ENCODE measurements at regions not wholly inside any gene's neighbourhood (a gene's known extent, or its start where the extent isn't known, plus 50 kb on each side); places are given as distances from the start of the nearest gene placed in this dataset.
A peak's percentile ranks its signal among the peaks of the same experiment; 100 is the strongest.
"Not testable (repeated sequence)": the region's sequence is repeated elsewhere in the genome, so short reads cannot be mapped to it uniquely, and the experiment has no call there.

DNA sequence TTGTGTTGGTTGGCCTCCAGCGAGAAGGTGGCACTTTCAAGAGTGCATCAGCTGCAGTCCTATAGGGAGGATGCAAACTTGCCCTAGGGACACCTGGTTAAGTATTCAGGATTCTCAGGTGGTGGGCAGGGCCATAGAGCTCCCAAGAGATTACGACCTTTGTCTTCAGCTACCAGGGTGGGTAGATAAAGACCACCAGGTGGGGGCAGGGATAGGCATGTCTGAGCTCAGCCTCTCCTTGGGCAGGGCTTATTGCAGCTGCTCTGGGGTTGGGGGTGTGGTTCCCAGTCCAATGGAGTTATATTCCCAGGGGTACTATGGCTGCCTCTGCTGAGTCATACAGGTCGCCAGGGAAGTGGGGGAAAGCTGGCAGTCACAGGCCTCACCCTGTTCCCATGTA is 214.2 kb upstream of the OLFM3 start:
- H3K36me3 Mint-ChIP-seq (ENCODE audit: low read depth); intact Hi-C loops (cut with DNase I, micrococcal nuclease); DNase-seq; H3K9me3 Mint-ChIP-seq (ENCODE audit: low read depth); H3K4me1 Mint-ChIP-seq; H3K27ac Mint-ChIP-seq; POLR2A ChIA-PET; H3K4me3 Mint-ChIP-seq; H3K27me3 Mint-ChIP-seq; ATAC-seq: not testable (repeated sequence)
- CTCF ChIA-PET: interaction anchor here (0.6 kb wide), 1 partner anchor 64 kb away, joined by 3 read pairs; no protein-coding TSS in a partner anchor

DNA sequence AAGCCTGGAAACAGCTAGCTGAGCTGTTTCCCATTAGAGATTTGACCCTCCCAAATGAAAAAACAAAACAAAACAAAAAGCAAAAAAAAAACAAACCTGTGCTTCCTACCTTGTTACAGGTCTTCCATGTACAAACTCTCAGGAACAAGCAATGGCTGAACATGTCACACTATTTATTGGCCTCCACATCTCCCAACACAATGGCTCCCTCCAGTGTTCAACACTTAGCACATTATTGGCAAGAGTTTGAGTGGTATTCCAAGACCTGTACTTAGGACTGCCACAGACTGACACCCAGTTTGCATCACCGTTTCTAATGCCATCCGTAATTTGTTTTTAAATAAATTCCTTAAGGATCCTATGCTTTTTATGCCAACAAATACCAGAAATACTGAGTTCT is 195.0 kb upstream of the OLFM3 start:
- CTCF ChIA-PET: no interaction called here
- DNase-seq (peak; percentile 7), ATAC-seq (no peak)
- Mint-ChIP-seq H3K9me3 (ENCODE audit: low read depth) (no peaks in the 10 kb centered on the region), H3K4me1 (no peaks in the 10 kb centered on the region), H3K27ac (no peak overlapping the region), H3K36me3 (ENCODE audit: low read depth) (no peaks in the 10 kb centered on the region), H3K27me3 (no peaks in the 10 kb centered on the region), H3K4me3 (no peak overlapping the region)
- intact Hi-C loops (cut with DNase I, micrococcal nuclease): no loop called here
- POLR2A ChIA-PET: no interaction called here

DNA sequence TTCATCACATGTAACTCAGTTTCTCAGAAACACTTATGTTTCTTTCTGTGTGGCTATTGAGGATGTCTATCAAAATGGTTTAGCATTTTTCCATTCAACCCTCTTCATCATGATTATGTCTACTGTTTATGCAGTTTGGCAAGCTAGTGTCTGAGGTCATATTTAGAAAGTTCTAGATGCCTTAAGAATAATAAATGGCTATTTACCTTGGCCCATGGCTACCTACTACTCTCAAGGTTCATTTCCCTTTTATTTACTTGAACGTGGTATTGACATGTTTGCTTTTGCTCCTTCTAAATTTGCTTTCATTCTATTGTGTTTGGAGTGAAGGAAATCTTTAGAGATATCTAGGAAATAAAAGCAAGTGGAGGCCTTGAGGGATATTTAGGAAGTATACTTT is 193.7 kb upstream of the OLFM3 start:
- Mint-ChIP-seq H3K27me3 (no peaks in the 10 kb centered on the region), H3K4me1 (no peaks in the 10 kb centered on the region), H3K36me3 (ENCODE audit: low read depth) (no peaks in the 10 kb centered on the region), H3K4me3 (no peak overlapping the region), H3K9me3 (ENCODE audit: low read depth) (no peaks in the 10 kb centered on the region), H3K27ac (no peak overlapping the region)
- intact Hi-C loops (cut with DNase I, micrococcal nuclease): no loop called here
- DNase-seq (no peak), ATAC-seq (no peak)
- CTCF ChIA-PET: no interaction called here
- POLR2A ChIA-PET: no interaction called here

DNA sequence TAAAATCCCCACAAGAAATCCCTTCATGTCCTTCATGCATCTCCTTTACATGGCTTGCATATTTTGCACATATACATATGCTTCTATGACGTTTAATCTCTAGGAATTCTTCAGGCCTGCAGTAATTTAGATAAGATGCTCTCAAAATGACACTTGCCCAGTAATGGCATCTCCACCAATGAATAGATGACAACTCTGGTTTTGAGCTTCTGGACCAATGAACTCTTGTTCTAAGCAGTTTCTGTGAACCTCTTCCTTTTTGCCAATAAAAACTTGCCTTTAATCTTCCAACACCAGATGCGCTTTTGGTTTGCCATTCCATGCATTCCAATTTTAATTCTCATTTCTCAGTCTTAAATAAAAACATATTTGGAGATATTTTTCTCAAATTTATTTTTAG is 189.8 kb upstream of the OLFM3 start:
- Mint-ChIP-seq H3K4me3 (no peak overlapping the region), H3K9me3 (ENCODE audit: low read depth) (no peaks in the 10 kb centered on the region)

DNA sequence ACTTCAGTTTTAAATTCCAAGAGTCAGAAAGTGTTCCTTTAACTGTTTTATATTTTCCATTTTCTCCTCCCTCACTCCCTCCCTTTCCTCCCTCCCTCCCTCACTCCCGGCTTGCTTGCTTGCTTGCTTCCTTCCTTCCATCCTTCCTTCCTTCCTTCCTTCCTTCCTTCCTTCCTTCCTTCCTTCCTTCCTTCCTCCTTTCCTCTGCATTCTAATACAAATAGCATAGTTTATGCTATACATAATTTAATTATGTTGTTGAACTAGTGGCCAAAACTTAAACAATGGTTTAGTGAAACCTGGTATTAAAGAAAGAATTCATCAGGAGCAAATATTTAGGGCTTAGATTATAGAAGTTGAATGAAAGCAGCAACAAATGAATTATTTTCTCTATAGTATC is 188.5 kb upstream of the OLFM3 start:
- CTCF ChIA-PET: no interaction called here
- ATAC-seq (no peak), DNase-seq (no peak)
- intact Hi-C loops (cut with DNase I, micrococcal nuclease): loop anchor here in 1 of 2 experiments (10.0 kb wide), 1 partner anchor 660 kb away; no protein-coding TSS in a partner anchor
- H3K36me3 Mint-ChIP-seq (ENCODE audit: low read depth): no peaks in the 10 kb centered on the region
- H3K27ac Mint-ChIP-seq: no peak overlapping the region
- H3K9me3 Mint-ChIP-seq (ENCODE audit: low read depth): no peaks in the 10 kb centered on the region
- H3K4me3 Mint-ChIP-seq: no peak overlapping the region
- POLR2A ChIA-PET: no interaction called here
- no peaks in the 10 kb centered on the region for H3K4me1 Mint-ChIP-seq
- H3K27me3 Mint-ChIP-seq: no peaks in the 10 kb centered on the region

More for the DNA sequence above, 189.8 kb upstream of the OLFM3 start:
- ATAC-seq: no peak
- ChIA-PET POLR2A (no interaction called here), CTCF (no interaction called here)
- no peak for DNase-seq
- no peak overlapping the region for H3K27ac Mint-ChIP-seq
- no peaks in the 10 kb centered on the region for H3K4me1 Mint-ChIP-seq
- no peaks in the 10 kb centered on the region for H3K36me3 Mint-ChIP-seq (ENCODE audit: low read depth)
- intact Hi-C loops (cut with DNase I, micrococcal nuclease): loop anchor here in 1 of 2 experiments (10.0 kb wide), 1 partner anchor 662 kb away; no protein-coding TSS in a partner anchor
- H3K27me3 Mint-ChIP-seq: no peaks in the 10 kb centered on the region

DNA sequence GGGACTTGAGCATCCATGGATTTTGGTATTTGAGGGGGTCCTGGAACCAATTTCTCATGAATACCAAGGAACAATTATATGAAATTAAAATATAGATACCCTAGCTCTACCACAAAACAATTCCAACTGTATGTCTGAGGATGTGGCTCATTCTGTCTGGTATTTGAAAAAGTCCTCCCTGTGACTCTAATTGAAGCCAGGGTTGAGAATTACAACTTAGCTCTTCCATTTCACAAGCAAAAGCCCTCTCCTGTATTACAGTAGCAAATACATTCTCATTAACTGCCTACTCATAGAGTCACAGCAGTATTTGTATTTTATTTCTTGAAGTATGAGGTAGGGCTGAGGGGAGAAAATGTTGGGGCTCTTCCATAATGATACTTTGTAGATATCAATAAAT is 187.8 kb upstream of the OLFM3 start:
- H3K27ac Mint-ChIP-seq: no peak overlapping the region
- H3K4me1 Mint-ChIP-seq: no peaks in the 10 kb centered on the region
- H3K27me3 Mint-ChIP-seq: no peaks in the 10 kb centered on the region
- no peaks in the 10 kb centered on the region for H3K9me3 Mint-ChIP-seq (ENCODE audit: low read depth)
- ATAC-seq: no peak
- intact Hi-C loops (cut with DNase I, micrococcal nuclease): loop anchor here in 1 of 2 experiments (10.0 kb wide), 1 partner anchor 660 kb away; no protein-coding TSS in a partner anchor
- POLR2A ChIA-PET: no interaction called here
- CTCF ChIA-PET: no interaction called here
- no peaks in the 10 kb centered on the region for H3K36me3 Mint-ChIP-seq (ENCODE audit: low read depth)
- DNase-seq: no peak
- H3K4me3 Mint-ChIP-seq: no peak overlapping the region

DNA sequence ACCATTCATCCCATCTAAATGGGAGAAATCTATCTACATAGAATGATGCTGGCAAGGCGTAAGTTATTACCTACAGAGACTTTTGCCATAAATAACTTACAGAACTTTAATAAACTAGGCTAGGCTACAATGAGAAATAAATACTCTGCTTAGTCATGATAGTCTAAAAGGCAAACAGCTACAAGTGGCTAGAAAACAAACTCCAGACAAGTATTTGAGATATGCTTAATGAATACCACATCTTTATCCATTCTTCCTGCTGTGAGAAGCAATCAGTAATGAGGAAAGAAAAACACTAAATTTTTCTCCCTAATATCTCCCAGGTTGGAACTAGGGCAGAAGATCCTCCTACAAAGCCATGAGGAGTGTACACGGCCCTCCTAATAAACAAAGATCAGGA is 187.0 kb upstream of the OLFM3 start:
- intact Hi-C loops (cut with DNase I, micrococcal nuclease): loop anchor here in 1 of 2 experiments (10.0 kb wide), 1 partner anchor 659 kb away; no protein-coding TSS in a partner anchor
- H3K4me1 Mint-ChIP-seq: no peaks in the 10 kb centered on the region
- H3K4me3 Mint-ChIP-seq: no peak overlapping the region
- no peaks in the 10 kb centered on the region for H3K36me3 Mint-ChIP-seq (ENCODE audit: low read depth)
- H3K9me3 Mint-ChIP-seq (ENCODE audit: low read depth): no peaks in the 10 kb centered on the region
- ATAC-seq (no peak), DNase-seq (no peak)
- CTCF ChIA-PET: no interaction called here
- no peaks in the 10 kb centered on the region for H3K27me3 Mint-ChIP-seq
- no peak overlapping the region for H3K27ac Mint-ChIP-seq
- POLR2A ChIA-PET: no interaction called here

DNA sequence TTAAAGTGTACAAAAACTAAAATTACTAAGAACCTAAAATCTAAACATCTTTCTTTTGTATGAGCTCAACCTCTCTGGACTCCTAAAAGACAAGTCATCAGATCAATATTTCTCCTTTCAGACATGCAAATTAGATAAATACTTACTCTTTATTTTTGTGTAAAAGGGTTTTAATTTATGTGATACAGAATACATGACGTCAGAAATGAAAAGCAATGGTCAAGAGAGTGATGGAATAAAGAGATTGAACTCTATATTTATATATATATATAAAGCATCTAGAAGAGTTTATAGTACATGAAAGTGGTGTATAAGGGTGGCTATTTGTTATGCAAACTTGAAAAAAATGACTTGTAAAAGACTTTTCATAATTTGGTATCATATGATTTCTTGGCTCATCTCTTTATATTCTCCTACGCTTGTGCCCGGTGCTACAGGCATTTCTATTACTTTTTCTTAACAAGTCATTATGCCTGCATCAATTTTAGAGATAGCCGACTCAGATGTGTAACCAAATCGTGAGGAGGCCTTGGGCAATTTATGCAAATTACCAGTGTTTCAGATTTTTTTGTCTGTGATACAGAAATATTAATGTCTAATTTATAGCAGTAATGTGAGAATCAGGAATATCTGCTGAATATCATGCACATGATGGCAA is 186.0 kb upstream of the OLFM3 start:
- Mint-ChIP-seq H3K4me3 (no peak overlapping the region), H3K36me3 (ENCODE audit: low read depth) (no peaks in the 10 kb centered on the region), H3K4me1 (no peaks in the 10 kb centered on the region), H3K27ac (no peak overlapping the region), H3K27me3 (no peaks in the 10 kb centered on the region), H3K9me3 (ENCODE audit: low read depth) (no peaks in the 10 kb centered on the region)
- ChIA-PET CTCF (no interaction called here), POLR2A (no interaction called here)
- no peak for DNase-seq
- intact Hi-C loops (cut with DNase I, micrococcal nuclease): loop anchor here in 1 of 2 experiments (10.0 kb wide), 1 partner anchor 658 kb away; no protein-coding TSS in a partner anchor
- ATAC-seq: no peak

DNA sequence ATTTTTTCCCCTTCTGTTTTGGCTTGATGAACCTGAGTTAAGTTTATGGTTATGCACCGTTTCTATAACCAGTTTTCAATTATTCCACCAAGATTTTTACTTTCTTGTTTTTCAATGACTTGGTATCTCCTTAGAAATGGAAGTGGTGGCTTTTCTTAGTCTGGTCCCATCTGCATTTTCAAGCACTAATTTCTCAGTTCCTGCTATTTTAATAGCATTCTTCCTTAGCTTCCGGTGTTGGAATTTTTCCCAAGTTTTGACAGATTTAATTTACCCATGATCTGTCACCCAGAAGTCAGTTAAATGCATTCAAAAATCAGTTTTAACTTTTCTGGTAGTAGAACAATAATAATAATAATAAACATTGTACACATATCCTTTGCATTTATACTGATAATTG is 184.6 kb upstream of the OLFM3 start:
- intact Hi-C loops (cut with DNase I, micrococcal nuclease): loop anchor here in 1 of 2 experiments (10.0 kb wide), 1 partner anchor 657 kb away; no protein-coding TSS in a partner anchor
- ChIA-PET POLR2A (no interaction called here), CTCF (interaction anchor here (0.6 kb wide), 1 partner anchor 42 kb away, joined by 3 read pairs; no protein-coding TSS in a partner anchor)
- no peak overlapping the region for H3K27ac Mint-ChIP-seq
- no peaks in the 10 kb centered on the region for H3K9me3 Mint-ChIP-seq (ENCODE audit: low read depth)
- no peaks in the 10 kb centered on the region for H3K27me3 Mint-ChIP-seq
- H3K36me3 Mint-ChIP-seq (ENCODE audit: low read depth): no peaks in the 10 kb centered on the region
- no peaks in the 10 kb centered on the region for H3K4me1 Mint-ChIP-seq
- ATAC-seq (no peak), DNase-seq (no peak)
- H3K4me3 Mint-ChIP-seq: no peak overlapping the region

DNA sequence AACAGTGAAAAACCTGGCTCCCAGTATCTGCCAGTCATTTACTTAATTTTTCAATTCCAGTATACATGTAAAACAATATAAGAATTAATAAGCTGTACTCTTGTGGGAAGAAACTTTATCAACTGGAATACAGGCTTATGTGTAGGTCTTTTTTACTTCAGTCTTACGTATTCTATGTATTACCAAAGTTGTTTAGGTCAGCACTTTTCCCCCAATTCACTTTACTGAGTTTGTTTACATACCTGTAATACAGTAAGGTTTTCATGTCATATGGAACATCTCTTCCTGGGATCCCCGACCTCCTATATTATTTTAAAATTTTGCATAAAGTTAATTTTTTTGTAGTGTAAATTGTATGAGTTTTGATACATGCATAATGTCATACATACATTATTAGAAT is 181.8 kb upstream of the OLFM3 start:
- DNase-seq (no peak), ATAC-seq (no peak)
- no peaks in the 10 kb centered on the region for H3K9me3 Mint-ChIP-seq (ENCODE audit: low read depth)
- no peak overlapping the region for H3K27ac Mint-ChIP-seq
- ChIA-PET POLR2A (no interaction called here), CTCF (no interaction called here)
- no peaks in the 10 kb centered on the region for H3K36me3 Mint-ChIP-seq (ENCODE audit: low read depth)
- no peaks in the 10 kb centered on the region for H3K4me1 Mint-ChIP-seq
- no peaks in the 10 kb centered on the region for H3K27me3 Mint-ChIP-seq
- intact Hi-C loops (cut with DNase I, micrococcal nuclease): no loop called here
- H3K4me3 Mint-ChIP-seq: no peak overlapping the region

DNA sequence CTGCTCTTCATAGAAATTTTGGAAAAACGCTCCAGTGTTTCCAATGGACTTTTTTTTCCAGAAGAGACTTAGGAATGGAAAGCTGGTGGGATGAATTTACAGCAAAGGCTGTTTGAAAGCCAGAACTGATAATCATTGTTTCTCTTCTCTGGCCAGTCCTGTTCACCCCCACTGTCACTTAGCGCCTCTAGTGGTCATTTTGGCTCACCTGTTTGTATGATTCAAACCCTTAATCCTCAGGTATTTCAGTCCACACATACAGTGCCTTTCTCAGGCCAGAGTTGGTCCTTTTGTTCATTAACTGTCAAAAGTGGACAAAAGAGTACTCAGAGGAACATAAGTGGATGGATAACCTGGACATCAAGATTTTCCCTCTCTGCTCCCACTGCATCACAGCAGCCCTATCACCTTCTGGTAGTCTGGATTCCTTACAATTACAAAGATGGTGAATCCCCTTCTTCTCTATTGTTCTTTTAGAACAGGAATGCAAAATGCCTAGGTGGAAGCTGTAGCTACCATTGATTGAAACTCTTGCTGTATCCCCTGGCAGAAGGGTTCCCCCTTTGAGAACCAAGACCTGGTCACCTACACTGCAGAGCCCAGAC is 177.6 kb upstream of the OLFM3 start:
- DNase-seq: peak; percentile 11
- Mint-ChIP-seq H3K27ac (no peak overlapping the region), H3K4me3 (no peak overlapping the region), H3K4me1 (no peaks in the 10 kb centered on the region), H3K9me3 (ENCODE audit: low read depth) (no peaks in the 10 kb centered on the region), H3K36me3 (ENCODE audit: low read depth) (no peaks in the 10 kb centered on the region), H3K27me3 (no peaks in the 10 kb centered on the region)
- intact Hi-C loops (cut with DNase I, micrococcal nuclease): no loop called here
- POLR2A ChIA-PET: no interaction called here
- CTCF ChIA-PET: interaction anchor here (0.6 to 1.9 kb wide), 2 partner anchors 9 to 19 kb away, joined by 3 to 6 read pairs; no protein-coding TSS in a partner anchor
- ATAC-seq: peak; percentile 39

DNA sequence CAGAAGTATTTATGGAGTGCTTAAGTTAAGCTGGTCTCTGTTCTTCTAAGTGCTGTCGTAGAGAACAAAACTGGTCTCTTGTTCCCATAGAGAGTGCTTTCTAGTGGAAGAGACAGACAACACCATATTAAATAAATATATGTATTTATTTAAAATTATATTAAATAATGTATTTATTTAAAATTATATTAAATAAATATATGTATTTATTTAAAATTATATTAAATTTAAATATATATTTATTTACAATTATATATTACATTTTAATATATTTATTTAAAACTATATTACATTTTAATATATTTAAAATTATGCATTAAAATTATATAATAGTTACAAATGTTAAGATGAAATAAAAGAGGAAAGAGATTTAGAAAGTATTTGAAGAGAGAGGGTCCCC is 175.5 kb upstream of the OLFM3 start:
- ATAC-seq: no peak
- intact Hi-C loops (cut with DNase I, micrococcal nuclease): no loop called here
- no peak for DNase-seq
- POLR2A ChIA-PET: no interaction called here
- no peak overlapping the region for H3K27ac Mint-ChIP-seq
- no peaks in the 10 kb centered on the region for H3K4me1 Mint-ChIP-seq
- CTCF ChIA-PET: no interaction called here
- H3K9me3 Mint-ChIP-seq (ENCODE audit: low read depth): no peaks in the 10 kb centered on the region
- H3K36me3 Mint-ChIP-seq (ENCODE audit: low read depth): no peaks in the 10 kb centered on the region
- no peak overlapping the region for H3K4me3 Mint-ChIP-seq
- H3K27me3 Mint-ChIP-seq: no peaks in the 10 kb centered on the region
